ENCODE measurements at regions not wholly inside any gene's neighbourhood (a gene's known extent, or its start where the extent isn't known, plus 50 kb on each side); places are given as distances from the start of the nearest gene placed in this dataset.

GRCh38 chr5:174801798-174802197, 77.4 kb downstream of the MSX2 start:
- no peak overlapping the region for H2BK5ac ChIP-seq (ENCODE audit: low read depth, low read length, poor library complexity)
- H3K4me3 ChIP-seq (ENCODE audit: low read depth, low read length), result no peak overlapping the region
- no peak overlapping the region for H3K27ac ChIP-seq (ENCODE audit: low read depth, low read length)
- no peak overlapping the region for H2BK12ac ChIP-seq (ENCODE audit: low read length)
- no peak overlapping the region for H4K91ac ChIP-seq (ENCODE audit: low read depth, low read length)
- H2AK5ac ChIP-seq (ENCODE audit: low read length), result no peak overlapping the region
- H3K14ac ChIP-seq (ENCODE audit: low read length), result no peak overlapping the region
- H3K27me3 ChIP-seq (ENCODE audit: insufficient read depth, low read length), result no peaks in the 10 kb centered on the region
- no peak overlapping the region for H2AFZ ChIP-seq (ENCODE audit: insufficient read depth, low read length, poor library complexity)
- H3K18ac ChIP-seq (ENCODE audit: low read length), result no peak overlapping the region
- no peak overlapping the region for H3K9ac ChIP-seq (ENCODE audit: low read length)
- H3K4me2 ChIP-seq (ENCODE audit: low read length), result no peak overlapping the region
- peaks cover 4% of the 10 kb centered on the region for H3K9me3 ChIP-seq (ENCODE audit: insufficient read depth, low read depth, low read length)
- no CpG with 5 or more reads among the region's 2 CpGs for WGBS (ENCODE audit: extremely low coverage, insufficient coverage, insufficient read length)
- H3K23ac ChIP-seq (ENCODE audit: low read length), result no peak overlapping the region
- H3K79me2 ChIP-seq (ENCODE audit: control insufficient read depth, insufficient read depth, low read length, poor library complexity), result no peaks in the 10 kb centered on the region
- H3K79me1 ChIP-seq (ENCODE audit: low read length), result no peaks in the 10 kb centered on the region
- no peak overlapping the region for H3K4ac ChIP-seq (ENCODE audit: low read depth, low read length)
- no peak overlapping the region for H2BK120ac ChIP-seq (ENCODE audit: insufficient read depth, low read length, poor library complexity)
- no peak overlapping the region for H4K8ac ChIP-seq (ENCODE audit: low read depth, low read length)
- H3K36me3 ChIP-seq (ENCODE audit: control insufficient read depth in 1 of 2, insufficient read depth in 2 of 2, low read length in 2 of 2), result no peaks in the 10 kb centered on the region
- DNase-seq, result peak; percentile 17 to 46
- H4K12ac ChIP-seq (ENCODE audit: low read depth, low read length), result no peak overlapping the region
- H3K4me1 ChIP-seq (ENCODE audit: control insufficient read depth in 1 of 2, insufficient read depth in 2 of 2, low read length in 2 of 2), result peaks cover 0 to 6% of the 10 kb centered on the region in 2 experiments

GRCh38 chr5:174800435-174800834, 76.1 kb downstream of the MSX2 start:
- no peak overlapping the region for H4K8ac ChIP-seq (ENCODE audit: low read depth, low read length)
- H3K36me3 ChIP-seq (ENCODE audit: control insufficient read depth in 1 of 2, insufficient read depth in 2 of 2, low read length in 2 of 2), result no peaks in the 10 kb centered on the region
- H3K4me3 ChIP-seq (ENCODE audit: low read depth, low read length), result no peak overlapping the region
- H3K4me2 ChIP-seq (ENCODE audit: low read length), result no peak overlapping the region
- H2BK5ac ChIP-seq (ENCODE audit: low read depth, low read length, poor library complexity), result no peak overlapping the region
- peaks cover 0 to 6% of the 10 kb centered on the region in 2 experiments for H3K4me1 ChIP-seq (ENCODE audit: control insufficient read depth in 1 of 2, insufficient read depth in 2 of 2, low read length in 2 of 2)
- H4K12ac ChIP-seq (ENCODE audit: low read depth, low read length), result no peak overlapping the region
- no peak overlapping the region for H3K23ac ChIP-seq (ENCODE audit: low read length)
- no peak overlapping the region for H2AFZ ChIP-seq (ENCODE audit: insufficient read depth, low read length, poor library complexity)
- no peaks in the 10 kb centered on the region for H3K27me3 ChIP-seq (ENCODE audit: insufficient read depth, low read length)
- no peak overlapping the region for H3K9ac ChIP-seq (ENCODE audit: low read length)
- no peak overlapping the region for H2BK120ac ChIP-seq (ENCODE audit: insufficient read depth, low read length, poor library complexity)
- H3K14ac ChIP-seq (ENCODE audit: low read length), result no peak overlapping the region
- H3K18ac ChIP-seq (ENCODE audit: low read length), result no peak overlapping the region
- no peak overlapping the region for H2BK12ac ChIP-seq (ENCODE audit: low read length)
- DNase-seq, result no peak
- peaks cover 2% of the 10 kb centered on the region for H3K9me3 ChIP-seq (ENCODE audit: insufficient read depth, low read depth, low read length)
- H3K79me2 ChIP-seq (ENCODE audit: control insufficient read depth, insufficient read depth, low read length, poor library complexity), result no peaks in the 10 kb centered on the region
- no peak overlapping the region for H2AK5ac ChIP-seq (ENCODE audit: low read length)
- H3K27ac ChIP-seq (ENCODE audit: low read depth, low read length), result no peak overlapping the region
- no peaks in the 10 kb centered on the region for H3K79me1 ChIP-seq (ENCODE audit: low read length)
- H4K91ac ChIP-seq (ENCODE audit: low read depth, low read length), result no peak overlapping the region
- no peak overlapping the region for H3K4ac ChIP-seq (ENCODE audit: low read depth, low read length)

GRCh38 chr5:174799121-174799520, 74.7 kb downstream of the MSX2 start:
- no peak for DNase-seq
- H3K23ac ChIP-seq (ENCODE audit: low read length), result no peak overlapping the region
- no peak overlapping the region for H3K9ac ChIP-seq (ENCODE audit: low read length)
- H2BK120ac ChIP-seq (ENCODE audit: insufficient read depth, low read length, poor library complexity), result no peak overlapping the region
- H3K27me3 ChIP-seq (ENCODE audit: insufficient read depth, low read length), result no peaks in the 10 kb centered on the region
- H3K79me2 ChIP-seq (ENCODE audit: control insufficient read depth, insufficient read depth, low read length, poor library complexity), result no peaks in the 10 kb centered on the region
- no peaks in the 10 kb centered on the region for H3K79me1 ChIP-seq (ENCODE audit: low read length)
- WGBS (ENCODE audit: extremely low coverage, insufficient coverage, insufficient read length), result no CpG with 5 or more reads among the region's 8 CpGs
- H3K4me2 ChIP-seq (ENCODE audit: low read length), result no peak overlapping the region
- no peaks in the 10 kb centered on the region for H3K9me3 ChIP-seq (ENCODE audit: insufficient read depth, low read depth, low read length)
- peaks cover 0 to 6% of the 10 kb centered on the region in 2 experiments for H3K4me1 ChIP-seq (ENCODE audit: control insufficient read depth in 1 of 2, insufficient read depth in 2 of 2, low read length in 2 of 2)
- no peak overlapping the region for H4K12ac ChIP-seq (ENCODE audit: low read depth, low read length)
- no peaks in the 10 kb centered on the region for H3K36me3 ChIP-seq (ENCODE audit: control insufficient read depth in 1 of 2, insufficient read depth in 2 of 2, low read length in 2 of 2)
- no peak overlapping the region for H3K4me3 ChIP-seq (ENCODE audit: low read depth, low read length)
- no peak overlapping the region for H3K14ac ChIP-seq (ENCODE audit: low read length)
- H3K18ac ChIP-seq (ENCODE audit: low read length), result no peak overlapping the region
- H3K27ac ChIP-seq (ENCODE audit: low read depth, low read length), result no peak overlapping the region
- H2AK5ac ChIP-seq (ENCODE audit: low read length), result peak overlapping the region; percentile 52
- H3K4ac ChIP-seq (ENCODE audit: low read depth, low read length), result no peak overlapping the region
- H2BK5ac ChIP-seq (ENCODE audit: low read depth, low read length, poor library complexity), result no peak overlapping the region
- H2AFZ ChIP-seq (ENCODE audit: insufficient read depth, low read length, poor library complexity), result peak overlapping the region; percentile 3
- no peak overlapping the region for H4K8ac ChIP-seq (ENCODE audit: low read depth, low read length)
- H4K91ac ChIP-seq (ENCODE audit: low read depth, low read length), result peak overlapping the region; percentile 22
- H2BK12ac ChIP-seq (ENCODE audit: low read length), result no peak overlapping the region

GRCh38 chr5:174798551-174798951, 74.2 kb downstream of the MSX2 start:
- no peak overlapping the region for H3K27ac ChIP-seq (ENCODE audit: low read depth, low read length)
- H3K9ac ChIP-seq (ENCODE audit: low read length), result no peak overlapping the region
- DNase-seq, result no peak
- H2BK120ac ChIP-seq (ENCODE audit: insufficient read depth, low read length, poor library complexity), result no peak overlapping the region
- no peak overlapping the region for H2AK5ac ChIP-seq (ENCODE audit: low read length)
- H3K27me3 ChIP-seq (ENCODE audit: insufficient read depth, low read length), result no peaks in the 10 kb centered on the region
- H2BK12ac ChIP-seq (ENCODE audit: low read length), result no peak overlapping the region
- H3K14ac ChIP-seq (ENCODE audit: low read length), result no peak overlapping the region
- peak overlapping the region; percentile 22 for H4K91ac ChIP-seq (ENCODE audit: low read depth, low read length)
- H3K23ac ChIP-seq (ENCODE audit: low read length), result no peak overlapping the region
- H3K4me1 ChIP-seq (ENCODE audit: control insufficient read depth in 1 of 2, insufficient read depth in 2 of 2, low read length in 2 of 2), result peaks cover under 1 to 6% of the 10 kb centered on the region in 2 experiments
- no peak overlapping the region for H4K12ac ChIP-seq (ENCODE audit: low read depth, low read length)
- peak overlapping the region; percentile 3 for H2AFZ ChIP-seq (ENCODE audit: insufficient read depth, low read length, poor library complexity)
- H3K4me2 ChIP-seq (ENCODE audit: low read length), result no peak overlapping the region
- H3K4ac ChIP-seq (ENCODE audit: low read depth, low read length), result no peak overlapping the region
- H2BK5ac ChIP-seq (ENCODE audit: low read depth, low read length, poor library complexity), result no peak overlapping the region
- no peaks in the 10 kb centered on the region for H3K9me3 ChIP-seq (ENCODE audit: insufficient read depth, low read depth, low read length)
- H3K18ac ChIP-seq (ENCODE audit: low read length), result no peak overlapping the region
- no peak overlapping the region for H3K4me3 ChIP-seq (ENCODE audit: low read depth, low read length)
- no peak overlapping the region for H4K8ac ChIP-seq (ENCODE audit: low read depth, low read length)
- WGBS (ENCODE audit: extremely low coverage, insufficient coverage, insufficient read length), result no CpG with 5 or more reads among the region's 7 CpGs
- H3K79me2 ChIP-seq (ENCODE audit: control insufficient read depth, insufficient read depth, low read length, poor library complexity), result no peaks in the 10 kb centered on the region
- H3K79me1 ChIP-seq (ENCODE audit: low read length), result peaks cover under 1% of the 10 kb centered on the region
- H3K36me3 ChIP-seq (ENCODE audit: control insufficient read depth in 1 of 2, insufficient read depth in 2 of 2, low read length in 2 of 2), result no peaks in the 10 kb centered on the region
